ENCODE measurements at regions not wholly inside any gene's neighbourhood (a gene's known extent, or its start where the extent isn't known, plus 50 kb on each side); places are given as distances from the start of the nearest gene placed in this dataset.

DNA sequence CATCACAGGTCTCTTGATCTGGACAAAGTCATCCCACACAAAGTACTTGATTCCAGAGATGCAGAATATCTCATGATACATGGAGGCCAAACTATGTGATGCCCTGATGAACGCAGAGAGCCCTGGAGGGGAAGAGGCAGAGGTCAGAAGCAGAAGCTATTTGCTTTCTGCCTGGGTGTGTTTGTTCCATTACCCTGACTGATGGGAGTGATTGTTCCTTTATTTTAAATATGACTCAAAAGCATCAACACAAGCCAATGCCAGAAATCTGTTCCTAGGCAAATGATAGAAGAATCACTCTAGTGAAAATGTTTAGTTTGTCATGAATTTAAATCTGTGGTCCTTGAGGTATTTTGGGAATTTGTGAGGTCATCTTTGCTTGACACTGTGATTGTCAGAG, 54.7 kb upstream of the GGTLC1 start:
- Histone ChIP-seq H3K4me2 (no peak overlapping the region), H3K79me2 (no peaks in the 10 kb centered on the region), H3K9me2 (replicated peaks; ENCODE audit: insufficient read depth) (no peaks in the 10 kb centered on the region), H3K4me3 (no peak overlapping the region), H3K4me1 (ENCODE audit: insufficient read depth) (no peaks in the 10 kb centered on the region), H4K20me1 (ENCODE audit: insufficient read depth, poor library complexity, severe bottlenecking) (no peaks in the 10 kb centered on the region), H2AFZ (no peak overlapping the region), H3K9me3 (ENCODE audit: low read depth) (no peaks in the 10 kb centered on the region), H3K27me3 (no peaks in the 10 kb centered on the region), H3K36me3 (replicated peaks; ENCODE audit: insufficient read depth, low read depth) (no peaks in the 10 kb centered on the region), H3K27ac (no peak overlapping the region)
- no peak for DNase-seq (ENCODE audit: low spot score)
- WGBS (ENCODE audit: low lambda C conversion rate, missing lambda C conversion rate) = 81% methylated on average over 1 of the region's 1 CpG
- TF ChIP-seq EZH2phosphoT487 (IDR thresholded peaks at IDR 0.05; ENCODE audit: low read depth, severe bottlenecking, unreplicated experiment) (no peak), EZH2 (IDR thresholded peaks at IDR 0.05; ENCODE audit: borderline replicate concordance) (no peak)
- TF ChIP-seq, protein P1, sequence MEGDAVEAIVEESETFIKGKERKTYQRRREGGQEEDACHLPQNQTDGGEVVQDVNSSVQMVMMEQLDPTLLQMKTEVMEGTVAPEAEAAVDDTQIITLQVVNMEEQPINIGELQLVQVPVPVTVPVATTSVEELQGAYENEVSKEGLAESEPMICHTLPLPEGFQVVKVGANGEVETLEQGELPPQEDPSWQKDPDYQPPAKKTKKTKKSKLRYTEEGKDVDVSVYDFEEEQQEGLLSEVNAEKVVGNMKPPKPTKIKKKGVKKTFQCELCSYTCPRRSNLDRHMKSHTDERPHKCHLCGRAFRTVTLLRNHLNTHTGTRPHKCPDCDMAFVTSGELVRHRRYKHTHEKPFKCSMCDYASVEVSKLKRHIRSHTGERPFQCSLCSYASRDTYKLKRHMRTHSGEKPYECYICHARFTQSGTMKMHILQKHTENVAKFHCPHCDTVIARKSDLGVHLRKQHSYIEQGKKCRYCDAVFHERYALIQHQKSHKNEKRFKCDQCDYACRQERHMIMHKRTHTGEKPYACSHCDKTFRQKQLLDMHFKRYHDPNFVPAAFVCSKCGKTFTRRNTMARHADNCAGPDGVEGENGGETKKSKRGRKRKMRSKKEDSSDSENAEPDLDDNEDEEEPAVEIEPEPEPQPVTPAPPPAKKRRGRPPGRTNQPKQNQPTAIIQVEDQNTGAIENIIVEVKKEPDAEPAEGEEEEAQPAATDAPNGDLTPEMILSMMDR (IDR thresholded peaks at IDR 0.05; ENCODE audit: poor library complexity) = no peak

DNA sequence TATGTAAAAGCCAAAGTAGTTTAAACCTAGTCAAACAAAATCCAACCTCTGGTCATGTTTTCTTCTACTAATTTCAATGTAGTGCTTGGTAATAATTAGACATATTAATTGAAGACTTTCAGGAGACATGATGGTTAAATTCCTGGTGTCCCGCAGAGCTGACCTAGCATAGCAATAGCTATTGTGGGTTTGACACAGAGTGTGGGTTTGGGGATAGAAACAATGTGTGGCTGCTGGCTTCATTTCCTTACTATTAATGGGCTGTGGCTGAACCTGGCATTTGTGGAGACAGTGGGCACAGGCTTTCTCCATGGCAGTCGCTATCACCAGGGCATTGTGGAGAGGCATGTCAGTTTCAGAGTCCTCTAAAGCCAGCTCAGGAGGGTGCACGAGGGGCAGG, 54.1 kb upstream of the GGTLC1 start:
- no peak overlapping the region for H3K4me2 ChIP-seq
- no peak overlapping the region for H3K4me3 ChIP-seq
- 94% methylated on average over 3 of the region's 3 CpGs for WGBS (ENCODE audit: low lambda C conversion rate, missing lambda C conversion rate)
- no peaks in the 10 kb centered on the region for H3K79me2 ChIP-seq
- no peaks in the 10 kb centered on the region for H3K27me3 ChIP-seq
- no peak overlapping the region for H3K27ac ChIP-seq
- no peak for DNase-seq (ENCODE audit: low spot score)
- no peaks in the 10 kb centered on the region for H3K9me3 ChIP-seq (ENCODE audit: low read depth)
- H3K36me3 ChIP-seq (replicated peaks; ENCODE audit: insufficient read depth, low read depth) = no peaks in the 10 kb centered on the region
- no peak overlapping the region for H2AFZ ChIP-seq
- TF ChIP-seq EZH2phosphoT487 (IDR thresholded peaks at IDR 0.05; ENCODE audit: low read depth, severe bottlenecking, unreplicated experiment) (no peak), EZH2 (IDR thresholded peaks at IDR 0.05; ENCODE audit: borderline replicate concordance) (no peak)
- TF ChIP-seq, protein P1 (IDR thresholded peaks at IDR 0.05; ENCODE audit: poor library complexity) = no peak
- H4K20me1 ChIP-seq (ENCODE audit: insufficient read depth, poor library complexity, severe bottlenecking) = no peaks in the 10 kb centered on the region
- H3K9me2 ChIP-seq (replicated peaks; ENCODE audit: insufficient read depth) = no peaks in the 10 kb centered on the region
- H3K4me1 ChIP-seq (ENCODE audit: insufficient read depth) = no peaks in the 10 kb centered on the region

DNA sequence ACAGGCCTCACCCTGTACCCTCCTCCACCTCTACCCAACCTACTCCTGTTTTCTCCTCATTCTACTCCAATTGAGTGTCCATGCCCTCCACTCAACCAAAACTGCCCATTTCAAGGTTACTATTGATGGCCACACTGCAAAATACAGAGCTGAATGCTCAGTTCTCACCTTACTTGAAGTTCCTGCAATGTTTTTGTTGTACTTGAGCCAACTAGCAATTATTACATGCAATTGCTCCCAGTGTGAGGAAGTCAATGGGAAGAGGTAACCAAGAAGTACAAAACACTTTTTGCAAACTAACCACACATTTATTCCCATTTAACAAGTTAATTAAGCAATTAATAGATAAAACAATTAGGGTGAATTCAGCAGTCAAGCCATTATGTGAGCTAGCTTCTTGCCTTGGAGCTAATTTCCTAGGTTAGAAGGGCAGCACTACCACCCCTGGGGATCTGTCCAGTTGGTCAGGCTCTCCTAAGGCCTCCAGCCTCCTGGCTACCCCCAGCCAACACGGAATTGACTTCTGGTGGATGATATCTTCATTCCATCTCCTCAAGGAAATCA, 52.4 kb upstream of the GGTLC1 start:
- Histone ChIP-seq H3K9me2 (replicated peaks; ENCODE audit: insufficient read depth) (no peaks in the 10 kb centered on the region), H3K79me2 (no peaks in the 10 kb centered on the region), H4K20me1 (ENCODE audit: insufficient read depth, poor library complexity, severe bottlenecking) (no peaks in the 10 kb centered on the region), H3K4me1 (ENCODE audit: insufficient read depth) (no peaks in the 10 kb centered on the region), H2AFZ (no peak overlapping the region), H3K36me3 (replicated peaks; ENCODE audit: insufficient read depth, low read depth) (no peaks in the 10 kb centered on the region), H3K27ac (no peak overlapping the region), H3K4me2 (no peak overlapping the region), H3K9me3 (ENCODE audit: low read depth) (no peaks in the 10 kb centered on the region), H3K27me3 (no peaks in the 10 kb centered on the region), H3K4me3 (no peak overlapping the region)
- no peak for TF ChIP-seq EZH2phosphoT487 (IDR thresholded peaks at IDR 0.05; ENCODE audit: low read depth, severe bottlenecking, unreplicated experiment)
- TF ChIP-seq, protein P1 (IDR thresholded peaks at IDR 0.05; ENCODE audit: poor library complexity) = no peak
- TF ChIP-seq EZH2 (IDR thresholded peaks at IDR 0.05; ENCODE audit: borderline replicate concordance) = no peak
- no peak for DNase-seq (ENCODE audit: low spot score)
- WGBS (ENCODE audit: low lambda C conversion rate, missing lambda C conversion rate) = 85% methylated on average over 1 of the region's 1 CpG

DNA sequence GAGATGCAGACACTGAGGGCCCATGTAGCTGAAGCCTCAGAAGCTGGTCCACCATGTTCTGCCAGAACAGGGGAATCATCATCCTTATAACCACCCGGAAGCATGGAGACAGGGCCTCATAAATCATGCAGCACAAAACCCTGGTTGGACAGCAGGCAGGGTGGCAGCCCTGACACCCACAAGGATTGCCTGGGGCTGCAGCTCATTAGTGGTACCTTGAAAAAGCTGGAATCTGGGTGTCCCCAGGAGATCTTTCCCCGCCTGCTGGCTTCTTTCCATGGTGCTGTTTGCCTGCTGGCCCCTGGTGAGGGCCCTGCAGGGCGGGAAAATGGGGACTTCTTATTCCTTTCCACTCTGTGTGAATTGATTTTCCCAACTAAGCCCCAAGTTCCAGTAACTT, 50.6 kb upstream of the GGTLC1 start:
- Histone ChIP-seq H2AFZ (no peak overlapping the region), H3K9me3 (ENCODE audit: low read depth) (no peaks in the 10 kb centered on the region), H3K9me2 (replicated peaks; ENCODE audit: insufficient read depth) (no peaks in the 10 kb centered on the region), H3K4me3 (no peak overlapping the region), H3K79me2 (no peaks in the 10 kb centered on the region), H4K20me1 (ENCODE audit: insufficient read depth, poor library complexity, severe bottlenecking) (no peaks in the 10 kb centered on the region), H3K27ac (no peak overlapping the region), H3K36me3 (replicated peaks; ENCODE audit: insufficient read depth, low read depth) (no peaks in the 10 kb centered on the region), H3K4me1 (ENCODE audit: insufficient read depth) (no peaks in the 10 kb centered on the region), H3K27me3 (no peaks in the 10 kb centered on the region), H3K4me2 (no peak overlapping the region)
- DNase-seq (ENCODE audit: low spot score) = no peak
- WGBS (ENCODE audit: low lambda C conversion rate, missing lambda C conversion rate) = 77% methylated on average over 3 of the region's 3 CpGs
- TF ChIP-seq EZH2phosphoT487 (IDR thresholded peaks at IDR 0.05; ENCODE audit: low read depth, severe bottlenecking, unreplicated experiment) (no peak), EZH2 (IDR thresholded peaks at IDR 0.05; ENCODE audit: borderline replicate concordance) (no peak)
- TF ChIP-seq, protein P1 (IDR thresholded peaks at IDR 0.05; ENCODE audit: poor library complexity) = no peak

Data from hepatocyte (in vitro differentiated cells).